ENCODE measurements at regions not wholly inside any gene's neighbourhood (a gene's known extent, or its start where the extent isn't known, plus 50 kb on each side); places are given as distances from the start of the nearest gene placed in this dataset.
A peak's percentile ranks its signal among the peaks of the same experiment; 100 is the strongest.

- DNase-seq (ENCODE audit: low read depth): no peak
Measured at GRCh38 chr1:13878021-13878420, 178.0 kb downstream of the PRDM2 start.

GRCh38 chr1:13878451-13878850 is 178.5 kb downstream of the PRDM2 start:
- DNase-seq (ENCODE audit: low read depth): no peak

- no peak for DNase-seq (ENCODE audit: low read depth)
Measured at GRCh38 chr1:13881385-13882088, 181.5 kb downstream of the PRDM2 start.

- DNase-seq (ENCODE audit: low read depth): no peak
Measured at GRCh38 chr1:13888351-13888986, 188.5 kb downstream of the PRDM2 start.

- no peak for DNase-seq (ENCODE audit: low read depth)
Measured at GRCh38 chr1:13889495-13889894, 189.5 kb downstream of the PRDM2 start.

GRCh38 chr1:13890766-13891165 is 190.8 kb downstream of the PRDM2 start:
- no peak for DNase-seq (ENCODE audit: low read depth)

GRCh38 chr1:13892198-13892597 is 192.2 kb downstream of the PRDM2 start:
- DNase-seq (ENCODE audit: low read depth): no peak

- DNase-seq (ENCODE audit: low read depth): no peak
Measured at GRCh38 chr1:13892671-13893325, 192.8 kb downstream of the PRDM2 start.

GRCh38 chr1:13893409-13893821 is 193.4 kb downstream of the PRDM2 start:
- no peak for DNase-seq (ENCODE audit: low read depth)

GRCh38 chr1:13896932-13897331 is 196.9 kb downstream of the PRDM2 start:
- no peak for DNase-seq (ENCODE audit: low read depth)

GRCh38 chr1:13898406-13898805 is 198.4 kb downstream of the PRDM2 start:
- DNase-seq (ENCODE audit: low read depth): no peak

GRCh38 chr1:13899856-13900255 is 199.9 kb downstream of the PRDM2 start:
- DNase-seq (ENCODE audit: low read depth): peak; percentile 29

GRCh38 chr1:13900583-13900982 is 200.6 kb downstream of the PRDM2 start:
- no peak for DNase-seq (ENCODE audit: low read depth)

- DNase-seq (ENCODE audit: low read depth): no peak
Measured at GRCh38 chr1:13901039-13901438, 201.1 kb downstream of the PRDM2 start.

- DNase-seq (ENCODE audit: low read depth): no peak
Measured at GRCh38 chr1:13901597-13901996, 201.6 kb downstream of the PRDM2 start.

GRCh38 chr1:13908128-13908527 is 208.1 kb downstream of the PRDM2 start:
- no peak for DNase-seq (ENCODE audit: low read depth)

GRCh38 chr1:13911697-13912619 is 212.0 kb downstream of the PRDM2 start:
- no peak for DNase-seq (ENCODE audit: low read depth)

- DNase-seq (ENCODE audit: low read depth): no peak
Measured at GRCh38 chr1:13913396-13913795, 213.4 kb downstream of the PRDM2 start.

- no peak for DNase-seq (ENCODE audit: low read depth)
Measured at GRCh38 chr1:13916530-13916929, 216.5 kb downstream of the PRDM2 start.

GRCh38 chr1:13917607-13918006 is 217.6 kb downstream of the PRDM2 start:
- DNase-seq (ENCODE audit: low read depth): no peak

GRCh38 chr1:13918862-13919261 is 218.9 kb downstream of the PRDM2 start:
- no peak for DNase-seq (ENCODE audit: low read depth)

- DNase-seq (ENCODE audit: low read depth): no peak
Measured at GRCh38 chr1:13921190-13921589, 221.2 kb downstream of the PRDM2 start.

Data from GM04504 (cell line).